ENCODE measurements at regions not wholly inside any gene's neighbourhood (a gene's known extent, or its start where the extent isn't known, plus 50 kb on each side); places are given as distances from the start of the nearest gene placed in this dataset.

DNA sequence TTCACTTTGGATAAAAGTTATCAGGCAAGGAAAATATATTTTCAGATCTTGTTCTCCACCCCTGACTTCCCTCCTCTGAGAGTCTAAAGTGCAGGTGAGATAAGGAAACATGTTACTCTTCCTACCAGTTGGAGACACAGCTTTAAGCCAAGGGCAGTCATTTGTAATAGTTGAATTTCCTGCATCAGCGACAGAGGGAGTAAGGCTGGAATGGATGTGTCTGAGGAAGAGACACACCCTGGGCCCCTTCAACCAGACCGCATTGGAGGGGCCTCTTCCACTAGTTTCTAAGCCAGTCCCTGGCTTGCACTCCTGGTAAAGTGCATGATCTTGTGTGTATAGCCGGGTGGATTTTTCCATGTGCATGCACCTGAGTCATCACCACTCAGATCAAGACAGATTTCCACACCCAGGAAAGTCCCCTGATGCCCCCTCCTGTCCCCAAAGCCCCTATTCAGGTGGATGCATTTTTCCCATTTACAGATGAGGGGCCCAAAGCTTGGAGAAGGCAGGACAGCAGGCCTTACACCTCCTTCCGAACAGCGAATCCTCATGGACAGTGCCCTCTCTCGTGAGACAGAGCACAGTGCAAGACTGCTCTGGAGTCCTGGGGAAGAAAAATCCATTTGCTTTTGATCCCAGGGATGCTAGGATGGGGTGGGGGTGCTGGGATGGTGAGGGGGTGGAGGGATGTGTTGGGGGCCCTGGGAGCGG, 66.7 kb upstream of the SH3RF3 start:
- Mint-ChIP-seq H3K27ac (no peak overlapping the region), H3K4me1 (peaks cover 18% of the 10 kb centered on the region), H3K27me3 (ENCODE audit: low read depth) (peaks cover under 1% of the 10 kb centered on the region; the same call in 1 of the 2 replicates), H3K9me3 (no peaks in the 10 kb centered on the region), H3K36me3 (no peaks in the 10 kb centered on the region), H3K4me3 (no peak overlapping the region)
- TF ChIP-seq, protein P1, sequence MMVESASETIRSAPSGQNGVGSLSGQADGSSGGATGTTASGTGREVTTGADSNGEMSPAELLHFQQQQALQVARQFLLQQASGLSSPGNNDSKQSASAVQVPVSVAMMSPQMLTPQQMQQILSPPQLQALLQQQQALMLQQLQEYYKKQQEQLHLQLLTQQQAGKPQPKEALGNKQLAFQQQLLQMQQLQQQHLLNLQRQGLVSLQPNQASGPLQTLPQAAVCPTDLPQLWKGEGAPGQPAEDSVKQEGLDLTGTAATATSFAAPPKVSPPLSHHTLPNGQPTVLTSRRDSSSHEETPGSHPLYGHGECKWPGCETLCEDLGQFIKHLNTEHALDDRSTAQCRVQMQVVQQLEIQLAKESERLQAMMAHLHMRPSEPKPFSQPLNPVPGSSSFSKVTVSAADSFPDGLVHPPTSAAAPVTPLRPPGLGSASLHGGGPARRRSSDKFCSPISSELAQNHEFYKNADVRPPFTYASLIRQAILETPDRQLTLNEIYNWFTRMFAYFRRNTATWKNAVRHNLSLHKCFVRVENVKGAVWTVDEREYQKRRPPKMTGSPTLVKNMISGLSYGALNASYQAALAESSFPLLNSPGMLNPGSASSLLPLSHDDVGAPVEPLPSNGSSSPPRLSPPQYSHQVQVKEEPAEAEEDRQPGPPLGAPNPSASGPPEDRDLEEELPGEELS (CRISPR knock-in tag; IDR thresholded peaks at IDR 0.05): no peak
- no peak for TF ChIP-seq SP1 (CRISPR knock-in tag; conservative IDR thresholded peaks at IDR 0.05)
- TF ChIP-seq RORB (CRISPR knock-in tag; IDR thresholded peaks at IDR 0.05): no peak
- TF ChIP-seq, protein P2, sequence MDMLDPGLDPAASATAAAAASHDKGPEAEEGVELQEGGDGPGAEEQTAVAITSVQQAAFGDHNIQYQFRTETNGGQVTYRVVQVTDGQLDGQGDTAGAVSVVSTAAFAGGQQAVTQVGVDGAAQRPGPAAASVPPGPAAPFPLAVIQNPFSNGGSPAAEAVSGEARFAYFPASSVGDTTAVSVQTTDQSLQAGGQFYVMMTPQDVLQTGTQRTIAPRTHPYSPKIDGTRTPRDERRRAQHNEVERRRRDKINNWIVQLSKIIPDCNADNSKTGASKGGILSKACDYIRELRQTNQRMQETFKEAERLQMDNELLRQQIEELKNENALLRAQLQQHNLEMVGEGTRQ (CRISPR knock-in tag; IDR thresholded peaks at IDR 0.05): no peak
- TF ChIP-seq, protein P3, sequence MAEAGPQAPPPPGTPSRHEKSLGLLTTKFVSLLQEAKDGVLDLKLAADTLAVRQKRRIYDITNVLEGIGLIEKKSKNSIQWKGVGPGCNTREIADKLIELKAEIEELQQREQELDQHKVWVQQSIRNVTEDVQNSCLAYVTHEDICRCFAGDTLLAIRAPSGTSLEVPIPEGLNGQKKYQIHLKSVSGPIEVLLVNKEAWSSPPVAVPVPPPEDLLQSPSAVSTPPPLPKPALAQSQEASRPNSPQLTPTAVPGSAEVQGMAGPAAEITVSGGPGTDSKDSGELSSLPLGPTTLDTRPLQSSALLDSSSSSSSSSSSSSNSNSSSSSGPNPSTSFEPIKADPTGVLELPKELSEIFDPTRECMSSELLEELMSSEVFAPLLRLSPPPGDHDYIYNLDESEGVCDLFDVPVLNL (CRISPR knock-in tag; IDR thresholded peaks at IDR 0.05; ENCODE audit: borderline replicate concordance, low read depth): no peak
- no peak for TF ChIP-seq CBFB (CRISPR knock-in tag; IDR thresholded peaks at IDR 0.05; ENCODE audit: low read depth)
- TF ChIP-seq, protein P4, sequence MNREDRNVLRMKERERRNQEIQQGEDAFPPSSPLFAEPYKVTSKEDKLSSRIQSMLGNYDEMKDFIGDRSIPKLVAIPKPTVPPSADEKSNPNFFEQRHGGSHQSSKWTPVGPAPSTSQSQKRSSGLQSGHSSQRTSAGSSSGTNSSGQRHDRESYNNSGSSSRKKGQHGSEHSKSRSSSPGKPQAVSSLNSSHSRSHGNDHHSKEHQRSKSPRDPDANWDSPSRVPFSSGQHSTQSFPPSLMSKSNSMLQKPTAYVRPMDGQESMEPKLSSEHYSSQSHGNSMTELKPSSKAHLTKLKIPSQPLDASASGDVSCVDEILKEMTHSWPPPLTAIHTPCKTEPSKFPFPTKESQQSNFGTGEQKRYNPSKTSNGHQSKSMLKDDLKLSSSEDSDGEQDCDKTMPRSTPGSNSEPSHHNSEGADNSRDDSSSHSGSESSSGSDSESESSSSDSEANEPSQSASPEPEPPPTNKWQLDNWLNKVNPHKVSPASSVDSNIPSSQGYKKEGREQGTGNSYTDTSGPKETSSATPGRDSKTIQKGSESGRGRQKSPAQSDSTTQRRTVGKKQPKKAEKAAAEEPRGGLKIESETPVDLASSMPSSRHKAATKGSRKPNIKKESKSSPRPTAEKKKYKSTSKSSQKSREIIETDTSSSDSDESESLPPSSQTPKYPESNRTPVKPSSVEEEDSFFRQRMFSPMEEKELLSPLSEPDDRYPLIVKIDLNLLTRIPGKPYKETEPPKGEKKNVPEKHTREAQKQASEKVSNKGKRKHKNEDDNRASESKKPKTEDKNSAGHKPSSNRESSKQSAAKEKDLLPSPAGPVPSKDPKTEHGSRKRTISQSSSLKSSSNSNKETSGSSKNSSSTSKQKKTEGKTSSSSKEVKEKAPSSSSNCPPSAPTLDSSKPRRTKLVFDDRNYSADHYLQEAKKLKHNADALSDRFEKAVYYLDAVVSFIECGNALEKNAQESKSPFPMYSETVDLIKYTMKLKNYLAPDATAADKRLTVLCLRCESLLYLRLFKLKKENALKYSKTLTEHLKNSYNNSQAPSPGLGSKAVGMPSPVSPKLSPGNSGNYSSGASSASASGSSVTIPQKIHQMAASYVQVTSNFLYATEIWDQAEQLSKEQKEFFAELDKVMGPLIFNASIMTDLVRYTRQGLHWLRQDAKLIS (CRISPR knock-in tag; IDR thresholded peaks at IDR 0.05; ENCODE audit: borderline replicate concordance): no peak
- TF ChIP-seq ZNF263 (CRISPR knock-in tag; IDR thresholded peaks at IDR 0.05; ENCODE audit: low read depth): no peak
- no peak for TF ChIP-seq GRHL2 (CRISPR knock-in tag; IDR thresholded peaks at IDR 0.05; ENCODE audit: insufficient replicate concordance, severe bottlenecking)
- TF ChIP-seq, protein P5, sequence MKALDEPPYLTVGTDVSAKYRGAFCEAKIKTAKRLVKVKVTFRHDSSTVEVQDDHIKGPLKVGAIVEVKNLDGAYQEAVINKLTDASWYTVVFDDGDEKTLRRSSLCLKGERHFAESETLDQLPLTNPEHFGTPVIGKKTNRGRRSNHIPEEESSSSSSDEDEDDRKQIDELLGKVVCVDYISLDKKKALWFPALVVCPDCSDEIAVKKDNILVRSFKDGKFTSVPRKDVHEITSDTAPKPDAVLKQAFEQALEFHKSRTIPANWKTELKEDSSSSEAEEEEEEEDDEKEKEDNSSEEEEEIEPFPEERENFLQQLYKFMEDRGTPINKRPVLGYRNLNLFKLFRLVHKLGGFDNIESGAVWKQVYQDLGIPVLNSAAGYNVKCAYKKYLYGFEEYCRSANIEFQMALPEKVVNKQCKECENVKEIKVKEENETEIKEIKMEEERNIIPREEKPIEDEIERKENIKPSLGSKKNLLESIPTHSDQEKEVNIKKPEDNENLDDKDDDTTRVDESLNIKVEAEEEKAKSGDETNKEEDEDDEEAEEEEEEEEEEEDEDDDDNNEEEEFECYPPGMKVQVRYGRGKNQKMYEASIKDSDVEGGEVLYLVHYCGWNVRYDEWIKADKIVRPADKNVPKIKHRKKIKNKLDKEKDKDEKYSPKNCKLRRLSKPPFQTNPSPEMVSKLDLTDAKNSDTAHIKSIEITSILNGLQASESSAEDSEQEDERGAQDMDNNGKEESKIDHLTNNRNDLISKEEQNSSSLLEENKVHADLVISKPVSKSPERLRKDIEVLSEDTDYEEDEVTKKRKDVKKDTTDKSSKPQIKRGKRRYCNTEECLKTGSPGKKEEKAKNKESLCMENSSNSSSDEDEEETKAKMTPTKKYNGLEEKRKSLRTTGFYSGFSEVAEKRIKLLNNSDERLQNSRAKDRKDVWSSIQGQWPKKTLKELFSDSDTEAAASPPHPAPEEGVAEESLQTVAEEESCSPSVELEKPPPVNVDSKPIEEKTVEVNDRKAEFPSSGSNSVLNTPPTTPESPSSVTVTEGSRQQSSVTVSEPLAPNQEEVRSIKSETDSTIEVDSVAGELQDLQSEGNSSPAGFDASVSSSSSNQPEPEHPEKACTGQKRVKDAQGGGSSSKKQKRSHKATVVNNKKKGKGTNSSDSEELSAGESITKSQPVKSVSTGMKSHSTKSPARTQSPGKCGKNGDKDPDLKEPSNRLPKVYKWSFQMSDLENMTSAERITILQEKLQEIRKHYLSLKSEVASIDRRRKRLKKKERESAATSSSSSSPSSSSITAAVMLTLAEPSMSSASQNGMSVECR (CRISPR knock-in tag; IDR thresholded peaks at IDR 0.05; ENCODE audit: borderline replicate concordance): no peak
- TF ChIP-seq, protein P6, sequence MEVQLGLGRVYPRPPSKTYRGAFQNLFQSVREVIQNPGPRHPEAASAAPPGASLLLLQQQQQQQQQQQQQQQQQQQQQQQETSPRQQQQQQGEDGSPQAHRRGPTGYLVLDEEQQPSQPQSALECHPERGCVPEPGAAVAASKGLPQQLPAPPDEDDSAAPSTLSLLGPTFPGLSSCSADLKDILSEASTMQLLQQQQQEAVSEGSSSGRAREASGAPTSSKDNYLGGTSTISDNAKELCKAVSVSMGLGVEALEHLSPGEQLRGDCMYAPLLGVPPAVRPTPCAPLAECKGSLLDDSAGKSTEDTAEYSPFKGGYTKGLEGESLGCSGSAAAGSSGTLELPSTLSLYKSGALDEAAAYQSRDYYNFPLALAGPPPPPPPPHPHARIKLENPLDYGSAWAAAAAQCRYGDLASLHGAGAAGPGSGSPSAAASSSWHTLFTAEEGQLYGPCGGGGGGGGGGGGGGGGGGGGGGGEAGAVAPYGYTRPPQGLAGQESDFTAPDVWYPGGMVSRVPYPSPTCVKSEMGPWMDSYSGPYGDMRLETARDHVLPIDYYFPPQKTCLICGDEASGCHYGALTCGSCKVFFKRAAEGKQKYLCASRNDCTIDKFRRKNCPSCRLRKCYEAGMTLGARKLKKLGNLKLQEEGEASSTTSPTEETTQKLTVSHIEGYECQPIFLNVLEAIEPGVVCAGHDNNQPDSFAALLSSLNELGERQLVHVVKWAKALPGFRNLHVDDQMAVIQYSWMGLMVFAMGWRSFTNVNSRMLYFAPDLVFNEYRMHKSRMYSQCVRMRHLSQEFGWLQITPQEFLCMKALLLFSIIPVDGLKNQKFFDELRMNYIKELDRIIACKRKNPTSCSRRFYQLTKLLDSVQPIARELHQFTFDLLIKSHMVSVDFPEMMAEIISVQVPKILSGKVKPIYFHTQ (CRISPR knock-in tag; IDR thresholded peaks at IDR 0.05): no peak
- TF ChIP-seq TEAD4 (CRISPR knock-in tag; IDR thresholded peaks at IDR 0.05): no peak
- TF ChIP-seq ZNF121 (CRISPR knock-in tag; IDR thresholded peaks at IDR 0.05): no peak
- TF ChIP-seq GABPB1 (CRISPR knock-in tag; IDR thresholded peaks at IDR 0.05): no peak
- TF ChIP-seq EMX1 (CRISPR knock-in tag; IDR thresholded peaks at IDR 0.05): no peak
- no peak for TF ChIP-seq TCF7 (CRISPR knock-in tag; IDR thresholded peaks at IDR 0.05; ENCODE audit: low read depth)
- TF ChIP-seq ZNF317 (CRISPR knock-in tag; IDR thresholded peaks at IDR 0.05; ENCODE audit: borderline replicate concordance, low read depth): no peak
- TF ChIP-seq FOXP1 (CRISPR knock-in tag; IDR thresholded peaks at IDR 0.05; ENCODE audit: borderline replicate concordance): no peak
- TF ChIP-seq MXD4 (CRISPR knock-in tag; IDR thresholded peaks at IDR 0.05; ENCODE audit: borderline replicate concordance): no peak
- TF ChIP-seq ATF1 (CRISPR knock-in tag; IDR thresholded peaks at IDR 0.05): no peak
- DNase-seq (ENCODE audit: low spot score): no peak
- peak; percentile 41; the same call in 1 of the 2 replicates for ATAC-seq
- ChIA-PET POLR2A (interaction anchor here (0.6 kb wide), 1 partner anchor 412 kb away, joined by 4 read pairs; no protein-coding TSS in a partner anchor), CTCF (no interaction called here)

All from WTC11 (cell line).